GM04503 (cell line): ENCODE measurements at regions not wholly inside any gene's neighbourhood (a gene's known extent, or its start where the extent isn't known, plus 50 kb on each side); places are given as distances from the start of the nearest gene placed in this dataset.
A peak's percentile ranks its signal among the peaks of the same experiment; 100 is the strongest.
"Not testable (repeated sequence)": the region's sequence is repeated elsewhere in the genome, so short reads cannot be mapped to it uniquely, and the experiment has no call there.

Experiments
- DNase-seq: peaks from one replicate; pipeline ENCODE4 v3.0.0-alpha.2; 2012; ENCODE audit warnings: low read depth

DNA sequence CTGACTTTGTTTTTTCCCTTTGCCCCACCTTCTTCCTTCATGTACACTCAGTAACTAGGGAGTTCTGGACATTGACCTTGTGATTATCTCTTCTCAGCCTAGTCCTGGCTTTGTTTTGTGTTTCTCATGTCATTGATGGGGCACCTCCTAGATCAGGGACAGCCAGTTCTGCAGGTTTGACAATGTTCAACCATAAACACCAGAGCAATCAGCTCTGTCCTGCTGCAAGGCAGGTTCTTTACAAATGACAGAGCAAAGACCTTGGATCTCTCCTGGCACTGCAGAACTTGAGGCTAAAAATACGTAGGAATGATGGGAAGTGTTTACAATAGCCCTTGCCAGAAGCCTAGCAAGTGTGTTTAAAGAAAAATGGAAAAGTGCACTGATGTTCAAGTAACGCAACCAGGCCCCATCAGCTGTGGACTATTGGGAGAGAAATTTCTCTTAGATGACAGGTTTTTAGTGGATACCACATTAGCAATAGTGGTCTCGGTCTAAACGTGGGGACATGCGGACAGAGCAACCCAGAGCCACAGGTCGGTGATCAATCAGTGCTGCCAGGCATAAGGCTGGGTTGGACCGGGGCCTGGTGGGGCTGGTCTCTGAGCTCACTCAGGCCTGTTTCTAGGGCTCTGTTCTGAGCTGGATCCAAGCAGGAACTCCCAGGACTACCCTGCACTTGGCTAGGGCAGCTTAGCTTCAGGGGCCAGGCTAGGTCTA lies 76.8 kb downstream of the SOWAHC start:
- DNase-seq = no peak

DNA sequence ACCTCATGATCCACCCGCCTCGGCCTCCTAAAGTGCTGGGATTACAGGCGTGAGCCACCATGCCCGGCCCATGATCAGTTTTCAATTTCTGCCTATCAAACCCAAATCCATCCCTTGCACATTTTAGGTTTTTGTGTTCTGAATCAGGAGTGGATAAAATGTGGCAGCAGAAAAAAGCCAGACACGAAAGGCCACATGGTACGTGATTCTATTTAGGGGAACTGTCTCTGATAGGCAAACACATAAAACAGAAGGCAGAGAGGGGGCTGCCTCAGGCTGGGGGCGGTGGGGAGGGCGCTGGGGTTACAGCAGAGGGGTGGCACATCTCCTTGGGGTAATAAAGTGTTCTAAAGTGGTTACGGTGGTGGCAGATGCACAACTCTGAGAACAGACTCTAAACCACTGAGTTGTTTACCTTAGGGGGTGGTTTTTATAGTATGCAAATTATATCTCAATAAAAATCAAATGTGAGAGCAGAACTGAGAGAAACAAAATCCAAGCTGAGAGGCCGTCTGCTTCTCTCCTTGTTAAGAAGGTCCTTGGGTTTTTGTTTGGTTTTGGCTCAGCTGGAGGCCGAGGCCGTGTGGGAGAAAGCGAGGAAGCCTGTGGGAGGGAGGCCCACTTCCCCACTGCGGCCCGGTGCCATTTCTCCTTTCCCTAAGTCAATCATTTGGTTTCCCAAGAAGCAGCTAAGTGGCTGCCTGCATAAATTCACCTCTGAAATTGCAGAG lies 78.0 kb downstream of the SOWAHC start:
- no peak for DNase-seq

DNA sequence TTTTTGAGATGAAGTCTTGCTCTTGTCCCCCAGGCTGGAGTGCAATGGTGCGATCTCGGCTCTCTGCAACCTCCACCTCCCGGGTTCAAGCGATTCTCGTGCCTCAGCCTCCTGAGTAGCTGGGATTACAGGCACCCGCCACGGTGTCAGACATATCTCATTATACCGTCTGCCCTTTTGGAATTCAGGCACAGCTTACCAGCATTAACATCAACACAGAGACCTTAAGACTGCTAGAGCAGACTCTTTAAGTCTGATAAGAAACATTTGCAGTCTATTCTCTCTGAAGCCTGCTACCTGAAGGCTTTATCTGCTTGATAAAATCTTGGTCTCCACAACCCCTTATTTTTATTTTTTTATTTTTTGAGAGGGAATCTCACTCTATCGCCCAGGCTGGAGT lies 78.7 kb downstream of the SOWAHC start:
- not testable (repeated sequence) for DNase-seq

DNA sequence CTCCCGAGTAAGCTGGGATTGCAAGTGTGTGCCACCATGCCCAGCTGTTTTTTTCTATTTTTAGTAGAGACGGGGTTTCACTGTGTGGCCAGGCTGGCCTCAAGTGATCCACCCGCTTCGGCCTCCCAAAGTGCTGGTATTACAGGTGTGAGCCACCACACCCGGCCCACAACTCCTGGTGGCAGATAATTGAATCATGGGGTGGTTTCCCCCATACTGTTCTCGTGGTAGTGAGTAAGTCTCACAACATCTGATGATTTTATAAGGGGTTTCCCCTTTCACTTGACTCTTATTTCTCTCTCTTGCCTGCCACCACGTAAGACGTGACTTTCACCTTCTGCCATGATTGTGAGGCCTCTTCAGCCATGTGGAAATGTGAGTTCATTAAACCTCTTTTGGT lies 79.1 kb downstream of the SOWAHC start:
- not testable (repeated sequence) for DNase-seq

DNA sequence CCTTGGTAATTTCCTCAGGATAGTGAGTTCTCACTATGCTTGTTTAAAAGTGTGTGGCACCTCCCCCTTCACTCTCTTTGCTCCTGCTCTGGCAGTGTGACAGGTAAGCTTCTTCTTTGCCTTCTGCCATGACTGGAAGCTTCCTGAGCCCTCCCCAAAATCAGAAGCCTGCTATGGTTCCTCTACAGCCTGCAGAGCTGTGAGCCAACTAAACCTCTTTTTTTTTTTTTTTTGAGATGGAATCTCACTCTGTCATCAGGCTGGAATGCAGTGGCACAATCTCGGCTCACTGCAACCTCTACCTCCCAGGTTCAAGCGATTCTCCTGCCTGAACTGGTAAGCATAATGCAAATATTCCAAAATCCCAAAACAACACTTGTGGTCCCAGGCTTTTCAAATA lies 80.0 kb downstream of the SOWAHC start:
- DNase-seq = no peak

DNA sequence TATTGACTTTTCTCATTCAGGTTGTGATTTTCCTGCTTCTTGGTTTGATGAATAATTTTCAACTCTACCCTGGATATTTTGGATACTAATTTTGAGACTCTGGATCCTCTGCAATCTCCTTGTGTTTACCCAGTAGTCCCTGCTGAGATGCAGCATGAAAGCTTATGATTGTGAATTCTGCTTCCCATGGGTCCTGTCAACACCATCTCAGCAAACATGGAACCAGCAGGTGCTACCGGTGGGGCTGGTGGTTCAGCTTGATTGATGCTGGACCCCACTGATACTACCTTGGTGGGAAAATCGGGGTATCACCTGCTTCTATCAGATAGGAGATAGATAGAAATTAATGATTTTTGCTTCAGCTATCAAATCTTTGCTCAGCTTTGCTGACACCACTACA lies 81.1 kb downstream of the SOWAHC start:
- DNase-seq = no peak

DNA sequence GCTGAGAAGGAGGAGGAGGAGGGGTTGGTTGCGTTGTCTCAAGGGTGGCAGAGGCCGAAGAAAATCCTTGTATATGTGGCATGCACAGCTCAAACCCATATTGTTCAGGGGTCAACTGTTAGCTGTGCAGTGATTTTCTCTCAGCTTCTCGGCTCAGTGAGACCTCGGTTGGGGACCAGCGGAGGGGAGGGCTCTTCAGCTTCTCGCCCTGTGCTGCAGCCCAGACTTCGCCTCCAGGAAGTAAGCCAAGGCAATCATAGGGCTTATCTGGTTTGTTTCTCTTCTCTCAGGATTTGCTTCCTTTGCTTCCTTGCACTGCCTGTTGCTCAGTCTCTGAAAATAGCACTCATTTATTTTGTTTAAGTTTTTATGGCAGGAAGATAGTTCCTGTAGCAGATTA lies 85.5 kb downstream of the SOWAHC start:
- no peak for DNase-seq

DNA sequence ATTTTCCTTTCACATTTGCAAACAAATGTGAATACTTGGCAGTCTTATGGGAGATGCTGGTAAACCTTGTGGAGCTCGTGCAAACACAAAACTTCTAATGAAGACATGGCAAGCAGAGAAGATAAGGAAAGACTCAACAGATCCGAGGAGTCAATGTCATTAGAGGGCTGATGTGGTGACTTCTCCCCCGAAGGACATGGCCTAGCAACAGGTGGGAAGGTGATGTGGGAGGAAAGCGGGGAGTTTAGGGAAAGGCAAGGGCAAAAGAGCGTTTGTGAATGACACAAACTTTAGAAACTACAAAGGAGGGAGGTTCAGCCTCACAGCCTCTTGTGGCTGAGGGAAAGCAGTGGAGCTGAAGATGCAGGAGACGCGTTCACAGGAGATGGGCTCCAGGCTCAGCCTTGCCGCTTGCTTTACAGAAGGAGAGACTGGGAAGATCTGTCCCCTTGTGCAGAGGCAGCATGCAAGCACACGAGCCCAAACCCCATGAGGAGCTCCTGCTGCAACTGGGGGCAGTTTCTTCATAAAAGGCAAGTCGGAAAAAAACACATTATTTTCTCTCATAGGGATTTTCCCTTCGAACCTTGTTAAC lies 86.6 kb downstream of the SOWAHC start:
- DNase-seq = no peak

DNA sequence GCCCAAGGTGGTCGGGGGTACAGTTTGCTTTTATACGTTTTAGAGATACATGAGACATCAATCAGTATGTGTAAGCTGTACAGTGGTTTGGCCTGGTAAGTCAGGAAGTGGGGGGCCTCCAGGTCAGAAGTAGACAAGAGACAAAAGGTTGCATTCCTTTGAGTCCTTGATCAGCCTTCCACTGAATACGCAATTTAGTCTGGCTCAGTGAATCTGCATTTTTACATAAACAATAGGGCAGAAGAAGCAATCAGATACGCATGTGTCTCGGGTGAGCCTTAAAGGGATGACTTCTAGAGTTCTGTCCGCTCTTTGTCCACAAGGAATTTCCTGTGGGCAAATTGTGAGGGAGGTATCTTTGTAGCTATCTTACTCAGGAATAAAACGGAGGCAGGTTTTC lies 87.2 kb downstream of the SOWAHC start:
- no peak for DNase-seq

DNA sequence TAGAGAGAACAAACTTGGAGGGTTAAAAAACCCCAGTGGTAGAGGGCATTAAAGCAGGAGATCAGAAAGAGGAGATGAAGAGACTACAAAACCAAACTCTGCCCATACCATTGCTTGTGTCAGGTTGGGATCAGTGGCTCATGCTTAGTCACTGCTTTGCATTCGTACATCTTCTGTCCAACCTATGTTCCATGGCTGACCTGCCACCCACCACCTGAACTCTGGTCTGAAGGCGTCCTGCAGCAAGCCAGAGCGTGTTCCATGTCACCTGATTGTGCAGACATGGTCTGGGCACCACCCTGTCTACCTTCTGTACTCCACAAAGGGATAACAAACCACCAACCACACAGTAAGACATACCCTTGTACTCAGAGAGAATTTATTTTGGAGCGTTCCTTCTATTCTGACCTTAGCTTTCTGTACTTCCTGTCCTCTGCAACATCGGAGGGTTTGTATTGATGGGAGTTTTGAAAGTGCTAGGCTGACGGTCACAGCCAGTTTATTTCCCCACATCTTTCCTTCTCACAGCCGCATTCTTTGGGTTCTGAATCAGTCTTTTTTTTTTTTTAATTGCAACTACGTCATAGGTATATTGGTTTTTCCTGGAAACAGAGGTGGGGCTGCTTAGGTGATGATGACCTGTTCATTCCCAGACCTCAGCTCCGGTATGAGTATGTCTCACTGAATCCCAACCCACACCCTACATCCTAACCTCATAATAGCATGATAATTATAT lies 88.3 kb downstream of the SOWAHC start:
- peak; percentile 21 for DNase-seq

DNA sequence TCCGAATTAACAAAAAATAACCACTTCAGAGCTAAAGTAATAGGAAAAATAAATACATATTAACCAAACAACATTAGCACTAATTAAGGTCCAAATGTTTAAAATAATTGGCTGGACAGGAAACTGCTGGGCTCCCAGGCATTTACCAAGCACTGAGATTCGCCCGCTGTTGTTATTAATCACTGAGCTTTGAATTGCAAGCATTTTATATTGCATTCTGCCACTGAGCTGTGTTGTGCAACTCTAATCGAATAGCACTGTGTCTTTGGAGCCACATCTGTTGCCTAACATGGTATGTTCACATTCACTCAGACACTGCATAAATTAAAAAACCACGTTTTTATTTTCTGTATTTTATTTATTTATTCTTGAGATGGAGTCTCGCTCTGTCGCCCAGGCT lies 88.9 kb downstream of the SOWAHC start:
- DNase-seq = peak; percentile 40

DNA sequence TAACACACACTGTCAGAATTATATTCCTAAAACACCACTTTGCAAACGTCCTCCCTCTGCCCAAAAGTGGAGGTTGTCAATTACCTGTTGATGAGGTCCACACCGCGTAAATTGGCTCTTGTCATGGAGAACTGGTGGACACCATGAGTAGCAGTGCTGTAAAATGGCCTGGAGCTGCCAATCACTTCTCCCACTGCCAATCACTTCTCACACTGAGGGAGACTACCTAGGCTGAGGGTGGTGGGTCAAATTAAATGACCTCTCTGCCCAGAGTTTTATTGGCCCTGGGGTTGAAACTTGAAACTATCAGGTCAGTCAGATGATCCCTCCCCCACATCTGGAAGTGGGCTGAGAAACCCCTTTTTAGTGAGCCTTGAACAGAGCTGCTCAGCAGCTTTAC lies 89.6 kb downstream of the SOWAHC start:
- no peak for DNase-seq

DNA sequence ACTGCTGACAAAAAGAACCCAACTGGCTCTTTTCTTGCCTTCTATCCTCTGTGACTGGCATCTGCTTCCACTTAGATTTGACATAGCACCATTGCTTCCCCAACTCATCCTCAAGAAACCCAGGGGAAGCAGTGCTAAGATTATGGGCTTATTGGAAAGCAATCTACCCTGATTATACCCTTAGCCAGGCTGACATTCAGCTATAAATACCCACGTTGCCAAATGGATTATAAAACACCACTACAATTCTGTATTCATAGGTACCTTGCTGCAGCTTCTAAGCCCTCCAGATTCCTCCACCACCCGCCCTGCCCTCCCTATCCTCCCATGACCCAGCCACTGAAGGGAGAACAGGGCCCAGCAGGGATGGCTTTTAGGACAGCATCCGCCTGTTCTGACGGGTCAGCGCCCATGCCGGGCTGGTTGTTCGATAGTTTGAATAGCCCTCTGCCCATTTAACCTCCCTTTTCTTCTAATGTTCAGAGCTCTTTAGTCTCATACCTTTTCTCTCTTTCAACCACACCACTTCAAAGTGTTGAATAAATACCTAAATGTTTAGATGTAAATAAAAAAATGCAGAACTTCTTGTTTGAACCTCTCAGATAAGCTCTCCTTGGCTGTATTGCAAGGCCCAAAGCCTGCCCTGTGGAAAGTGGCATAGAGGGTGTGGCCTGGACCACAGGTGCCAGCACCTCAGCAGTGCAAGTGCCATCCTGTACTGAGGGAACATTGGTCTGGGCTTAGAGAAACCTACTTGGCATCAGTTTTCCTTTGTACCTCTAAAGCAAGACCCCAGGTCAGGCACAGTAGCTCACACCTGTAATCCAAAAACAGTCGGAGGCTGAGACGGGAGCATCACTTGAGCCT lies 86.6 kb upstream of the RGPD5 start:
- no peak for DNase-seq

DNA sequence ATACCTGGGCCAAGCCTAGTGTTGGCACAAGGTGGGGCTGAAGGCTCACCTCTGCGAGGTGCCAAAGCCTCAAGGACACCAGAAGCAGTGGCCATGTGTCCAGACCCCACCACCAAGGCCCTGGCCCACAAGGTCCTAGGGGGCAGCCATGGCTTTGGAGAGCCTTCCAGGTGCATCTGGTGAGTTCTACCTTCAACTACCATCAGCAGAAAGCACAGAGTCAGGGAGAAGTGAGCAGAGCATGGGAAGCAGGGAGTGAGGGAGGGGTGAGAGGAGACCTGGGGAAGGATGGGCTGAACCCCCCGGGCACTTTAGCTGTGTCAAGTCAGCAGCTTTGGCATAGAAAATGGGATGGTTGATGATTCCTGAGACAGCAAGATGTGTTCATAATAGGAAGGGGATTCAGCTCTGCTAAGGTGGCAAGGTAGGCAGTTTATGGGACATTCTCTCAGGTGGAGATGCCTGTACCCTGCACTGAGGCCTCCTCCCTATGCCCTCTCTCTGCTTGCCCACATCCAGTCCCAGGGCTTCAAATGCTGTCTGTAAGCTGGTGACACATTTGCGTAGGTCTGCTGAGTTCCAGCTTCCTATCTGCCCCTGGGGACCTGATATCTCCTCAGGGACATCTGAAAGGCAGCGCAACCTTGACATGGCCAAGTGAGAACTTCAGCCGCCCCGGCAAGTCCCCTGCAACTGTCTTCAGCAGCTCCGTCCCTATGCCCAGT lies 83.4 kb upstream of the RGPD5 start:
- no peak for DNase-seq

DNA sequence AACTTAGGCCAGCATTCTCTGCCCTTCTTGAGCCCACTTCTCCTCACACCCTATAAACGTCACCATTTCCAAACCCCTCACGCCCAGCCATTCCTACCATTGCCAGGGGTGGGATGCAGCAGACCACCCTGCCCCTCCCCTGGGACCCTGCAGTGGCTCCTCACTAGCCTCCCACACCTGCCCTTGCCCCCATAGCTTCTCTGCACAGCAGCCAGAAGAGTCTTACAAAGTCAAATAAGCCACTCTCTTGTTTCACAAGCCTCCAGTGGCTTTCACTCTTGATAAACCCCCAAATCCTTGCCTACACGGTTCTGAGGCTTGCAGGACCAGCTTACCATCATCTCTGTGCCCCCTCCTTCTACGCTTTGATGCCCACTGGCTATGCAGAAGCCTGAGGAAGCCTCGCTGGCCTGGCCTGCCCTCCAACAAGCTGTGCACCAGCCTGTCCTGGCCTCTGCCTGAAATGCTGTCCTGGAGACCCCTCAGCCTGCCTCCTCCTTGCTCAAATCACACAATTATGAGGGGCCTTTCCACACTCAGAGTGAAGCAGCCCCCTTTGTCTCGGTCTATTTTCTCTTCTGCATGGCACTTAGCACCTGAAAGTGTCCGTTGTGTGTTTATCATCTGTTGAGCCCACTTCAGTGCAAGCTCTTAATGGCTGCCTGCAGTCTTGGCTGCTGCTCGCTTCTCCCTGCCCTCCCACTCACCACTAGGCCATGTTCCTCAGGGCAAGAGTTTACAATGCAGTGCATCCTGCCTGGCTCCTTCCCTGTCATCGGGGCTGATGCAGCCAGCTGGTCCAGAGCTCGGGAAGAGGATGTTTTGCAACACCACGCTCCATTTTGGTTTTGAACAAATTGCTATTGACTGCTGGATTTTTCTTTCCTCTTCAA lies 82.6 kb upstream of the RGPD5 start:
- DNase-seq = no peak

DNA sequence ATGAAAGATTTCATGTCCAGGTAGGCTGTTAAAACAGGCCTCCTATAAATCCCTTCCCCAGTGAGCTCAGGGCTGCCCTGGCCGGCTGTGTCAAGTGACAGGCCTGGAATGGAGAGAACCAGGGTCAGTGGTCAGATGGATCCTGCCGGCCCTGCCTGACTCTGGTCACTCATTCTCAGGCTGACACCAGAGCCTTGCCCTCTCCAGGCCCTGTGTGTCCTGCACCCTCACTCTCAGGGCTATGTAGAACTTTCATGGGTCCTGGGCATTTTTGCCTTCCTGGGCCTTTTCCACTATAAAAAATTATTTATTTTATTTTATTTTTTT lies 82.0 kb upstream of the RGPD5 start:
- no peak for DNase-seq

DNA sequence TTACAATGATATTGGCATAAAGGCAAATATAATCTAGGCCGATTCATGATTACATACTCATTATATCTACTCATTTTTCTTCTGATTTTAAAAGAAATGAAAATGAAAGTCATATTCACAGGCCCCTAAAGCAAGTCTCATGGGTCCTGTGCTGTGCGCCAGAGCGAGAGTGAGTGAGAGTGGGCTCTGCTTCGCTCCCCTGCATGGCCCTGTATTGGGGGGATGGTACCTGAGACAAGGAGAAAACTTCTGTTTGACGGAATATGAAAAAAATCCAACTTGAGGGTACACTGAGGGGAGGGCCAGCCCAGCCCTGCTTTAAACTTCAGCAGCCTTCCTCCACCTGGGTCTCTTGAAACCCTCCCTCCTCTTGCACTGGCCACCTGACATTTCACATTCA lies 81.4 kb upstream of the RGPD5 start:
- no peak for DNase-seq

DNA sequence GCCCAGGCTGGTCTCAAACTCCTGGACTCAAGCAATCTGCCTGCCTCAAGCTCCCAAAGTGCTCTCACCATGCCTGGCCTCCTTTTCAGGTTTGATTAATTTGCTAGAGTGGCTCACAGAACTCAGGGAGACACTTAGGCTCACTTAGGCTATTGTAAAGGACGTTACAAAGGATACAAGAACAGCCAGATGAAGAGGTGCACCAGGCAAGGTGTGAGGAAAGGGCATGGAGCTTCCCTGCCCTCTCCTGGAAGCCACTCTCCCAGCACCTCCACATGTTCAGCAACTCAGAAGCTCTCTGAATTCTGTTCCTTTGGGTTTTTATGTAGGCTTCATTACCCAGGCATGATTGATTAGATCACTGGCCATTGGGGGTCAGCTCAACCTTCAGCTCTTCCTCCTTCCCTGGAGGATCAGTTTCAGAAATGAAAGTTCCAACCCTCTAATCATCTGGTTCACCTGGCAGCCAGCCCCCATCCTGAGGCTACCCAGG lies 78.7 kb upstream of the RGPD5 start:
- DNase-seq = no peak

DNA sequence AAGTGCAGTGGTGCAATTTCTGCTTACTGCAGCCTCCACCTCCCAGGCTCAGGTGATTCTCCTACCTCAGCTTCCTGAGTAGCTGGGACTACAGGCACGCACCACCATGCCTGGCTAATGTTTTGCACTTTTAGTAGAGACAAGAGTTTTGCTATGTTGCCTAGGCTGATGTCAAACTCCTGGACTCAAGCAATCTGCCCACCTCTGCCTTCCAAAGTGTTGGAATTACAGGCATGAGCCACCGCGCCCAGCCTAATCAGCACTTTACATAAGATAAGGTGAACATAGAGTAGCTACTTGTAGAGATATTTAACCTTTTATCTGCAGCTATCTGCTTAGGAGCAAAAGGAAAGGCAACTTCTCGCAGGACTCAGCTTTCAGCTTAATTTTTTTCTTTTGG lies 77.5 kb upstream of the RGPD5 start:
- DNase-seq = not testable (repeated sequence)

DNA sequence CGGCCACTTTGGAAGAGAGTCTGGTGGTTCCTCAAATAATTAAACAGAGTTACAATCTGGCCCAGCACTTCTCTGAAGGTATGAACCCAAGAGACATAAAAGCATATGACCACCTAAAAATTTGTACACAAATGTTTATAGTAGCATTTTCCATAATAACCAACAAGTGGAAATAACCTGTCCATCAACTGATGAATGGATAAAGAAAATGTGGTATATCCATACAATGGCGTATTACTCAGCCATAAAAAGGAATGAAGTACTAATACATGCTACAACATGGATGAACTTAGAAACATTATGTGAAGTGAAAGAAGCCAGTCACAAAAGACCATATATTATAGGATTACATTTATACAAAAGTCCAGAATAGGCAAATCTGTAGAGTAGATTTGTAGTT lies 76.0 kb upstream of the RGPD5 start:
- DNase-seq = no peak
